ENCODE measurements at regions not wholly inside any gene's neighbourhood (a gene's known extent, or its start where the extent isn't known, plus 50 kb on each side); places are given as distances from the start of the nearest gene placed in this dataset.

- TF ChIP-seq CTCF (IDR thresholded peaks at IDR 0.05) (no peak), EP300 (IDR thresholded peaks at IDR 0.05) (no peak), POLR2A (IDR thresholded peaks at IDR 0.05) (no peak), POLR2AphosphoS5 (IDR thresholded peaks at IDR 0.05) (no peak)
Observed at GRCh38 chr14:101462726-101463565, 98.3 kb upstream of the DIO3 start.

Data from suprapubic skin (tissue), 4 donors.